ENCODE measurements at regions not wholly inside any gene's neighbourhood (a gene's known extent, or its start where the extent isn't known, plus 50 kb on each side); places are given as distances from the start of the nearest gene placed in this dataset.
A peak's percentile ranks its signal among the peaks of the same experiment; 100 is the strongest.

DNA sequence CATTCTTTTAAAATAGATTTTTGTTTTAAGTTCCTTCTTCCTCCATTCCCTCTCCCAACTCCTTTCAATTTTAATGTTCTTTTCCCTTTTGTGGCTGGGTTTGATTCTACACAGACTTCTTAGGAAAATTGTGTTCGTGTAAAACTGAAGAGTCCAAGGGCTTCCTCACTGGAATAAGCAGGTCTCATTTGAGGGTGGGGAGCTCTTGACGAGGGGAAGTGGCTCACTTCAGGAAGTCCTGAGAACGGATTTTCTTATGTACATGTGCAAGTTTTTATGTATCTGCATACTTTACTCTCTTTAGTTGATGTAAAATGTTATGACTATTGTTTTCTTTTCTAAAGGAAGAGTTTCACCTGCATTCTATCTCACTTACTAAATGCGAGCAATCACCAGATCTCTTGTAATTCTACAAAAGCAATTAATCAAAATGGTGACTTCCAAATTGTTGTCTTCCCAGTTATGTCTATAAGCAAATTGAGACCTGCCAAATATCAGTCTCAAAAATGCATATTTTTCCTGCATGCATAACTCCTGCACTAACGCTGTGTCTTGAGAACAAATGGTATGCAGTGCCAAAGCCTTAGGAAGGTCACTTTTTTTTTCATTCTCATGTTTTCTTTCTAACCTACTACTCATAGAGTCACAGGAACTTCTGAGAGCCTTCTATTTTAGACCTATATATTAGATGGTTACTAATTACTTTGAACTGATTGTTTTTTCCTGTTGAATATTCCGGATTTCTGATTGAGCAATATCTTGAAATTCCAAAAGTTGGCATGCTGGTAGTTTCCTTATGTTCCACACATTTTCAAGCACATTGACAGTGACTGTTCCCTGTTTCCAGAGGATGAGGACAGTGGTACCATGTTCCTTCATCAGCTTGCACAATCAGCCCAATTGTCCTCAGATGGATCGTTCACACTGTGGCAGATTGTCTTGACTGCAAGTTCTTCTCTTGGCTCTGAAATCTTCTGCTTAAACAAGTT is 251.9 kb upstream of the PRDM1 start:
- H3K4me1 Mint-ChIP-seq, result peaks cover 6% of the 10 kb centered on the region
- no peak overlapping the region for H3K27ac Mint-ChIP-seq
- H3K27me3 Mint-ChIP-seq (ENCODE audit: low read depth), result peaks cover 4% of the 10 kb centered on the region
- no peaks in the 10 kb centered on the region for H3K9me3 Mint-ChIP-seq
- no peak for DNase-seq (ENCODE audit: low spot score in 2 of 2, unreplicated experiment in 2 of 2)
- no peak overlapping the region for H3K4me3 Mint-ChIP-seq
- TF ChIP-seq, protein P1, sequence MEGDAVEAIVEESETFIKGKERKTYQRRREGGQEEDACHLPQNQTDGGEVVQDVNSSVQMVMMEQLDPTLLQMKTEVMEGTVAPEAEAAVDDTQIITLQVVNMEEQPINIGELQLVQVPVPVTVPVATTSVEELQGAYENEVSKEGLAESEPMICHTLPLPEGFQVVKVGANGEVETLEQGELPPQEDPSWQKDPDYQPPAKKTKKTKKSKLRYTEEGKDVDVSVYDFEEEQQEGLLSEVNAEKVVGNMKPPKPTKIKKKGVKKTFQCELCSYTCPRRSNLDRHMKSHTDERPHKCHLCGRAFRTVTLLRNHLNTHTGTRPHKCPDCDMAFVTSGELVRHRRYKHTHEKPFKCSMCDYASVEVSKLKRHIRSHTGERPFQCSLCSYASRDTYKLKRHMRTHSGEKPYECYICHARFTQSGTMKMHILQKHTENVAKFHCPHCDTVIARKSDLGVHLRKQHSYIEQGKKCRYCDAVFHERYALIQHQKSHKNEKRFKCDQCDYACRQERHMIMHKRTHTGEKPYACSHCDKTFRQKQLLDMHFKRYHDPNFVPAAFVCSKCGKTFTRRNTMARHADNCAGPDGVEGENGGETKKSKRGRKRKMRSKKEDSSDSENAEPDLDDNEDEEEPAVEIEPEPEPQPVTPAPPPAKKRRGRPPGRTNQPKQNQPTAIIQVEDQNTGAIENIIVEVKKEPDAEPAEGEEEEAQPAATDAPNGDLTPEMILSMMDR (IDR thresholded peaks at IDR 0.05; ENCODE audit: unreplicated experiment), result no peak
- no peaks in the 10 kb centered on the region for H3K36me3 Mint-ChIP-seq

GRCh38 chr6:105832313-105832761 is 253.8 kb upstream of the PRDM1 start:
- H3K27me3 Mint-ChIP-seq (ENCODE audit: low read depth), result peaks cover 4% of the 10 kb centered on the region
- DNase-seq (ENCODE audit: low spot score in 2 of 2, unreplicated experiment in 2 of 2), result no peak
- H3K36me3 Mint-ChIP-seq, result no peaks in the 10 kb centered on the region
- H3K4me1 Mint-ChIP-seq, result peaks cover 6% of the 10 kb centered on the region
- no peak overlapping the region for H3K4me3 Mint-ChIP-seq
- peak overlapping the region; percentile 55 for H3K27ac Mint-ChIP-seq
- TF ChIP-seq, protein P1 (IDR thresholded peaks at IDR 0.05; ENCODE audit: unreplicated experiment), result no peak
- peaks cover 7% of the 10 kb centered on the region for H3K9me3 Mint-ChIP-seq

GRCh38 chr6:105831311-105832097 is 254.6 kb upstream of the PRDM1 start:
- Mint-ChIP-seq H3K36me3 (no peaks in the 10 kb centered on the region), H3K27ac (no peak overlapping the region), H3K4me1 (peaks cover 6% of the 10 kb centered on the region), H3K27me3 (ENCODE audit: low read depth) (peaks cover under 1% of the 10 kb centered on the region), H3K4me3 (no peak overlapping the region), H3K9me3 (peaks cover 15% of the 10 kb centered on the region)
- DNase-seq (ENCODE audit: low spot score in 2 of 2, unreplicated experiment in 2 of 2), result no peak
- TF ChIP-seq, protein P1 (IDR thresholded peaks at IDR 0.05; ENCODE audit: unreplicated experiment), result no peak

GRCh38 chr6:105825210-105825609 is 260.9 kb upstream of the PRDM1 start:
- Mint-ChIP-seq H3K36me3 (no peaks in the 10 kb centered on the region), H3K4me3 (no peak overlapping the region), H3K27ac (no peak overlapping the region), H3K4me1 (no peaks in the 10 kb centered on the region), H3K9me3 (peaks cover 32% of the 10 kb centered on the region), H3K27me3 (ENCODE audit: low read depth) (no peaks in the 10 kb centered on the region)
- no peak for DNase-seq (ENCODE audit: low spot score in 2 of 2, unreplicated experiment in 2 of 2)
- TF ChIP-seq, protein P1 (IDR thresholded peaks at IDR 0.05; ENCODE audit: unreplicated experiment), result no peak

GRCh38 chr6:105824732-105825131 is 261.4 kb upstream of the PRDM1 start:
- Mint-ChIP-seq H3K4me3 (no peak overlapping the region), H3K36me3 (no peaks in the 10 kb centered on the region), H3K4me1 (no peaks in the 10 kb centered on the region), H3K27me3 (ENCODE audit: low read depth) (no peaks in the 10 kb centered on the region), H3K27ac (no peak overlapping the region), H3K9me3 (peaks cover 32% of the 10 kb centered on the region)
- TF ChIP-seq, protein P1 (IDR thresholded peaks at IDR 0.05; ENCODE audit: unreplicated experiment), result no peak
- DNase-seq (ENCODE audit: low spot score in 2 of 2, unreplicated experiment in 2 of 2), result no peak
